ENCODE measurements at regions not wholly inside any gene's neighbourhood (a gene's known extent, or its start where the extent isn't known, plus 50 kb on each side); places are given as distances from the start of the nearest gene placed in this dataset.

DNA sequence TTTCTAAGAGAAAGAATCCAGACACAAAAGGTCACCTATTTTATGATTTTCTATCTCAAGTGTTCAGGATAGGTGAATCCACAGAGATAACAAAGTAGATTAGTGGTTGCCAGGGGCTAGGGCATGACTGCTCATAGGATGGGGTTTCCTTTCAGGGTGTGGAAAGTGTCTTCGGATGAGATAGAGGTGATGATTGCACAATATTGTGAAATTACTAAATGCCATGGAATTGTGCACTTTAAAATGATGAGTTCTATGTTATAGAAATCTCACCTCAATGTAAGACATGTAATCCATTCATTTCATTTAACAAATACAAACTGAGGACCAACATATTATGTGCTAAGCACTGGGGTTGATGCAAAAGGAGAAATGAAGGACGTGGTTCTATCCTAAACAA lies 76.4 kb upstream of the GALNT17 start:
- TF ChIP-seq, protein P1, sequence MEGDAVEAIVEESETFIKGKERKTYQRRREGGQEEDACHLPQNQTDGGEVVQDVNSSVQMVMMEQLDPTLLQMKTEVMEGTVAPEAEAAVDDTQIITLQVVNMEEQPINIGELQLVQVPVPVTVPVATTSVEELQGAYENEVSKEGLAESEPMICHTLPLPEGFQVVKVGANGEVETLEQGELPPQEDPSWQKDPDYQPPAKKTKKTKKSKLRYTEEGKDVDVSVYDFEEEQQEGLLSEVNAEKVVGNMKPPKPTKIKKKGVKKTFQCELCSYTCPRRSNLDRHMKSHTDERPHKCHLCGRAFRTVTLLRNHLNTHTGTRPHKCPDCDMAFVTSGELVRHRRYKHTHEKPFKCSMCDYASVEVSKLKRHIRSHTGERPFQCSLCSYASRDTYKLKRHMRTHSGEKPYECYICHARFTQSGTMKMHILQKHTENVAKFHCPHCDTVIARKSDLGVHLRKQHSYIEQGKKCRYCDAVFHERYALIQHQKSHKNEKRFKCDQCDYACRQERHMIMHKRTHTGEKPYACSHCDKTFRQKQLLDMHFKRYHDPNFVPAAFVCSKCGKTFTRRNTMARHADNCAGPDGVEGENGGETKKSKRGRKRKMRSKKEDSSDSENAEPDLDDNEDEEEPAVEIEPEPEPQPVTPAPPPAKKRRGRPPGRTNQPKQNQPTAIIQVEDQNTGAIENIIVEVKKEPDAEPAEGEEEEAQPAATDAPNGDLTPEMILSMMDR (IDR thresholded peaks at IDR 0.05), result no peak
- no peak for TF ChIP-seq EP300 (IDR thresholded peaks at IDR 0.05)
- no peak for TF ChIP-seq POLR2A (IDR thresholded peaks at IDR 0.05)
- TF ChIP-seq POLR2AphosphoS5 (IDR thresholded peaks at IDR 0.05), result no peak

Measured in upper lobe of left lung (tissue), 4 donors.